Ishikawa (cell line): ENCODE measurements at regions not wholly inside any gene's neighbourhood (a gene's known extent, or its start where the extent isn't known, plus 50 kb on each side); places are given as distances from the start of the nearest gene placed in this dataset.

Experiments used
- CEBPB ChIP-seq: IDR thresholded peaks from 2 replicates; pipeline ENCODE4 v1.6.1; 2012
- CREB1 ChIP-seq: IDR thresholded peaks from 2 replicates; pipeline ENCODE4 v1.6.1; 2012; ENCODE audit warnings: low read depth
- EGR1 ChIP-seq: IDR thresholded peaks from 2 replicates; pipeline ENCODE4 v1.6.1; 2012
- EP300 ChIP-seq: IDR thresholded peaks from 2 replicates; pipeline ENCODE4 v1.6.1; 2012; ENCODE audit warnings: borderline replicate concordance
- FOXM1 ChIP-seq: IDR thresholded peaks from 2 replicates; pipeline ENCODE4 v1.6.1; 2012; ENCODE audit warnings: low read depth, borderline replicate concordance
- NFIC ChIP-seq: IDR thresholded peaks from 2 replicates; pipeline ENCODE4 v1.6.1; 2012
- RAD21 ChIP-seq: IDR thresholded peaks from 2 replicates; pipeline ENCODE4 v1.6.1; 2012; ENCODE audit warnings: low read depth
- TAF1 ChIP-seq: IDR thresholded peaks from 2 replicates; pipeline ENCODE4 v1.6.1; 2012; ENCODE audit warnings: low read depth, mild to moderate bottlenecking
- TCF12 ChIP-seq: IDR thresholded peaks from 2 replicates; pipeline ENCODE4 v1.6.1; 2012; ENCODE audit warnings: low read depth
- TEAD4 ChIP-seq: IDR thresholded peaks from 2 replicates; pipeline ENCODE4 v1.6.1; 2012
- YY1 ChIP-seq: IDR thresholded peaks from 2 replicates; pipeline ENCODE4 v1.6.1; 2012; ENCODE audit warnings: low read depth
- ZBTB7A ChIP-seq: IDR thresholded peaks from 2 replicates; pipeline ENCODE4 v1.6.1; 2012; ENCODE audit warnings: low read depth
- TF ChIP-seq, protein P1 (sequence below): IDR thresholded peaks from 2 replicates; pipeline ENCODE4 v1.6.1; 2012; ENCODE audit warnings: low read depth, mild to moderate bottlenecking
- TF ChIP-seq, protein P2 (sequence below): IDR thresholded peaks from 2 replicates; pipeline ENCODE4 v1.6.1; 2012
- TF ChIP-seq, protein P3 (sequence below): IDR thresholded peaks from 2 replicates; pipeline ENCODE4 v1.6.1; 2012

DNA sequence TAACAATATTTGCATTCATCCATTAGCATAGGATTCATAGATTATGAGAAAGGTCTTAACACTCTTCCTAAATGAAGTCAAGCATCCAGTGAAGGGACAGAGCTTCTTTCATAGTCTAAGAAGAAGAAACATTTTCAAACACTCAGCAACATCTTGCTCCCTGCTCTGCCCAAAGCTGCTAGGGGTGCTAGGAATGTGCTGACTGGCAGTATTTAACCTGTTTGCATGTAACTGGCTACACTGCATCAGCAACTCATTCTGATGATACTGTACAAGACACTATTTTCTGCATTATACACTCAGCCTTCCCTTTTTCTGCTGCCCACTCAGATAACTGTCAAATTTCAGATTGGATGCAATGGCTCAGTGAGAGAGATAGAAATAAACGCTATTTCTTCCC is 495.1 kb upstream of the ARID1B start:
- TF ChIP-seq NFIC (no peak), EP300 (no peak), CEBPB (no peak), FOXM1 (no peak)
- TF ChIP-seq, protein P1, sequence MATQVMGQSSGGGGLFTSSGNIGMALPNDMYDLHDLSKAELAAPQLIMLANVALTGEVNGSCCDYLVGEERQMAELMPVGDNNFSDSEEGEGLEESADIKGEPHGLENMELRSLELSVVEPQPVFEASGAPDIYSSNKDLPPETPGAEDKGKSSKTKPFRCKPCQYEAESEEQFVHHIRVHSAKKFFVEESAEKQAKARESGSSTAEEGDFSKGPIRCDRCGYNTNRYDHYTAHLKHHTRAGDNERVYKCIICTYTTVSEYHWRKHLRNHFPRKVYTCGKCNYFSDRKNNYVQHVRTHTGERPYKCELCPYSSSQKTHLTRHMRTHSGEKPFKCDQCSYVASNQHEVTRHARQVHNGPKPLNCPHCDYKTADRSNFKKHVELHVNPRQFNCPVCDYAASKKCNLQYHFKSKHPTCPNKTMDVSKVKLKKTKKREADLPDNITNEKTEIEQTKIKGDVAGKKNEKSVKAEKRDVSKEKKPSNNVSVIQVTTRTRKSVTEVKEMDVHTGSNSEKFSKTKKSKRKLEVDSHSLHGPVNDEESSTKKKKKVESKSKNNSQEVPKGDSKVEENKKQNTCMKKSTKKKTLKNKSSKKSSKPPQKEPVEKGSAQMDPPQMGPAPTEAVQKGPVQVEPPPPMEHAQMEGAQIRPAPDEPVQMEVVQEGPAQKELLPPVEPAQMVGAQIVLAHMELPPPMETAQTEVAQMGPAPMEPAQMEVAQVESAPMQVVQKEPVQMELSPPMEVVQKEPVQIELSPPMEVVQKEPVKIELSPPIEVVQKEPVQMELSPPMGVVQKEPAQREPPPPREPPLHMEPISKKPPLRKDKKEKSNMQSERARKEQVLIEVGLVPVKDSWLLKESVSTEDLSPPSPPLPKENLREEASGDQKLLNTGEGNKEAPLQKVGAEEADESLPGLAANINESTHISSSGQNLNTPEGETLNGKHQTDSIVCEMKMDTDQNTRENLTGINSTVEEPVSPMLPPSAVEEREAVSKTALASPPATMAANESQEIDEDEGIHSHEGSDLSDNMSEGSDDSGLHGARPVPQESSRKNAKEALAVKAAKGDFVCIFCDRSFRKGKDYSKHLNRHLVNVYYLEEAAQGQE, result no peak
- TF ChIP-seq, protein P2, sequence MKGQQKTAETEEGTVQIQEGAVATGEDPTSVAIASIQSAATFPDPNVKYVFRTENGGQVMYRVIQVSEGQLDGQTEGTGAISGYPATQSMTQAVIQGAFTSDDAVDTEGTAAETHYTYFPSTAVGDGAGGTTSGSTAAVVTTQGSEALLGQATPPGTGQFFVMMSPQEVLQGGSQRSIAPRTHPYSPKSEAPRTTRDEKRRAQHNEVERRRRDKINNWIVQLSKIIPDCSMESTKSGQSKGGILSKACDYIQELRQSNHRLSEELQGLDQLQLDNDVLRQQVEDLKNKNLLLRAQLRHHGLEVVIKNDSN, result no peak

DNA sequence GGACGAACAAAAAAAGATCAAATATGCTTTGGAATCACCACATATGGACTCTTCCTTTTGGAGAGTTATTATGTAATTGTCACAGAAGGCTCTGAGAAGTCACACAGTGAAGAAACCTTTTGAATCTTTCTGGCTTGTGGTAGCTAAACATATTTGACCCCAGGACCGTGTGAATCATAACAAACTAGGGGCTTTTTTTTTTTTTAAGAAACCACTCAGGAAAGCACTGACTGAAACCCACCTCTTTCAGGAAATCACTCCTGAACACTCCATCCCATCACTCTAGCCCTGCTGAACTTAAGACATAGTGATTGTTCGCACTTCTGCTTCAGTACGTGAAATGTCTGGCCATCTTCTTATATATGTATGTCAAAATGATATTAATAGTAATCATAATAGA is 495.9 kb upstream of the ARID1B start:
- TF ChIP-seq, protein P2, result no peak
- TF ChIP-seq NFIC (no peak), FOXM1 (no peak), TAF1 (no peak), RAD21 (no peak), CEBPB (no peak), TEAD4 (no peak), CREB1 (no peak), EP300 (no peak), YY1 (no peak), ZBTB7A (no peak), TCF12 (no peak), EGR1 (no peak)
- TF ChIP-seq, protein P3, sequence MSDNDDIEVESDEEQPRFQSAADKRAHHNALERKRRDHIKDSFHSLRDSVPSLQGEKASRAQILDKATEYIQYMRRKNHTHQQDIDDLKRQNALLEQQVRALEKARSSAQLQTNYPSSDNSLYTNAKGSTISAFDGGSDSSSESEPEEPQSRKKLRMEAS, result no peak

DNA sequence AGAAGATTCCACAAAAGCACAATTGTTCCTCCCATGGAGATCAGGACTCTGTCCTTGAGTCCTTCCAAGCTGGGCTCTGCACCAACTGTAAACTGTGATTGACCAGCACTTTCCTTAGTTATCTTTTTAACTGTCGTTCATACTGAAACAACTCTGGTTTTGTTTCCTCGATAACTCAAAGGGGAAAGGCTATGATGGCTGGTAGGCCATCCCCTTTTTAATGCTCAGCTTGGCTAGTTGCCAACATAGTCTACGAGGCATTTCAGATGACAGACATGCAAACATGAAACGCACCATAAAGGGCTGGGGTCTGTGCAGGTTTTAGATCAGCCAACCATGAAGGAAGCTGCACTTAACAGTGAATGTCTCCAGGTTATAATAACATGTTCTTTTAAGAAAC is 497.1 kb upstream of the ARID1B start:
- TF ChIP-seq TCF12, result no peak
- TF ChIP-seq, protein P2, result no peak
- TF ChIP-seq, protein P3, result no peak

DNA sequence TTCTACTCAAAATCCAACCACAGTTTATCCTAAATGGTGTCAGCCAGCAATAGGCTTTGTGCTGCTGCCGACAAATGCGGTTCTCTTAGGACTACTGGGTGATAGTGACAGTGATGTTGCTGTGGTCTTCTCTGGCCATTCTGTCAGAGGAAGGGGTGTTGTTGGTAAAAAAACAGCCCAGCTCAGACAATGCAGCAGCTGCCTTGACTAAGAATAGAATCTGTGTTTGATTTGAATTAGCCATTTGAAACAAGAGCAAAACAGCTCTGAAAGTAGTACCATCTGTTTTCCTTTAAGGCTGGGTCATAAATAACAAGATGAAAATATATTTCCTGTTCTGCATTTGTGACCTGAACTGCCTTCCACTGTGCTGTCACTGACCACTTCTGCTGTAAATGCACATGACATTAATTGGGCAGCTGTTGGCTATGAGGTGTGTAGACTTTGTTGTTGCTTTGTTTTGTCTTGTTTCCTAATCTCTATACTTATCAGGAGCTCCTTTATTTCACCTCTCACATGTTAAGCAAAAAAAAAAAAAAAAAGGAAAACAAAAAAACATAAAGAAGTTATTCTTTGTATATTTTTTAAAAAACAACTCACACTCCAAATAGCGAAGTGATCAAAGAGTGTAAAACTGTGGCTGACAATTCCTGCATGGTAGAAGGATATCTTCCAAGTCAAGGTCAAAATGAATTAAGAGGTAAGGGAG is 497.8 kb upstream of the ARID1B start:
- TF ChIP-seq TAF1, result no peak

DNA sequence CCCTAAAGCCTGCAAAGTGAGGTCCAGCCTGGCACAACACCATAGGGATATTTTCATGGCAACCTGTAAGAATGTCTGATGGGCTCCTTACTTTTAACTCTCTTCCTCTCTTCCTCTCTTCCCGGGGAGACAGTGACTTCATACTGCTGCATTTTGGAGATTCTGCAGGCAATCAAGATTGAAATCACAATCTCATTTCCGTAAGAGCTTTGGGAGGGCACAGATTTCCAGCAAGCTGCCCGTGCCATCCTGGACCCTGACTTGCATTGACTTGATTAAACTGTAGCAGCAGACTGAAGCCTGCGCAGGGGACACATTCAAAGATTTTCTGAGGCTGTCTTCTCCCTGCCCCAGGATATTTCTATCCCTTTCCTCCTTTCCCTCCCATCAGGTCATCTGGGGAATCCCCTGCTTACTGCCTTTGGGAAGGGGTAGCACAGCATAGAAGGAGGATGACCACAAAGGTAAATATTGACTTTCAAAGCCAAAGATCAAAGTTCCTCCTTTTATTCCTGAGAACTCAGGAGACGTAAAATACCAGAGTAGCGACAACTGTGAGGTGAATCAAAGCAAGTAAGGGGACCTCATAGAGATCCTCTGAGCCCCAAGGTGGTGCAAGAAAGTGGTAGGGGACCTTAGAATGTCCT is 504.0 kb upstream of the ARID1B start:
- TF ChIP-seq FOXM1 (no peak), EGR1 (no peak), CEBPB (no peak), TEAD4 (no peak)

DNA sequence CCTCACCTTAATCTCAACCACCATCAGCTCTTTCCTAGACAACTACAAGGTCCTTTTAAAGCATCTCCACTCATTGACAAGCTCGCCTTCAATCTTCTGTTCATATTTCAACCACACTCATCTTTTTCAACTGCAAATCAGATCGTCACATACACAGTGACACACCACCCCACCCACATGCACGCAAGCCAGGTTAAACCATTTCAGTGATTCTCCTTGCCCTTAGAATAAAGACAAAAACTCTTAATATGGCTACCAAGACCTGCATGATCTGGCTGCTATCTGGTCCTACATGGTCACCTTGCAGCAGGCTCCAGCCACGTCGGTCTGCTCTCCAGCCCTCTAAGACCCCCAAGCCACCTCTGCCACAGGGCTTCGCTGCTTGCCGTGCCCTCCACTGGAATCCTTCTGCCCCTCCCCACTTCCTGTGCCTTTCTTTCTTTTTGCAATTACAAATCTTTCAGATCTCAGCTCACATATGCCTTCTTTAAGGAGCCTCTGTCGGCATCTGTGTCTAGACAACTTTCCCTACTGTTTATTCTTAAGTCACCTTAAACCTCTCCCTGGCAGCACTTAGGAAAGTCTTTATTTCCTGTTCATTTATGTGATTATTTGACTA is 507.3 kb upstream of the ARID1B start:
- no peak for TF ChIP-seq TCF12

DNA sequence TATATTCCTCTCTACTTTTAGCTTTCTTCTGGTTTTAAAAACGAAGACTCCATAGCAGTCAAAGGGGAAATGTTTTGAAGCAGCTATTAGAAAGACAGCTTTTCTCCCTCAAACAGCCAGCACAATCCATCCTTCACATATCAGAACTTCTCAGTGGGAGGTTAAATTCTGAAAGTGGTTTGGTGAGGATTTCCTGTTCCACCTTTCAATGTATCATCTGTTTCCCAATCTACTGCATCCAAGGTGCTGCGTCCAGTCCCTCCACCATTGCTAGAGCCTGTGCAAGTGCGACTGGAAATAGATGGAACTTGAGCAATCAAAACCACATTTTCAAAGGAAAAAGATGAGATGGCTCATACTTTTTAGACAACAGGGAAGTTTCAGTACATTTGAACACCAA is 508.3 kb upstream of the ARID1B start:
- TF ChIP-seq FOXM1 (no peak), YY1 (no peak), TEAD4 (no peak), TCF12 (no peak), RAD21 (no peak), EGR1 (no peak), NFIC (no peak), CEBPB (no peak), EP300 (no peak)
- TF ChIP-seq, protein P3, result no peak
- TF ChIP-seq, protein P2, result no peak
